NCI-H446 treated with DMSO at 0.1 percent for 48 hours (cell line): ENCODE measurements at regions not wholly inside any gene's neighbourhood (a gene's known extent, or its start where the extent isn't known, plus 50 kb on each side); places are given as distances from the start of the nearest gene placed in this dataset.

Experiments used
- DNase-seq: peaks from one replicate; lab custom pipeline; 2025; lab: John Stamatoyannopoulos, UW

DNA sequence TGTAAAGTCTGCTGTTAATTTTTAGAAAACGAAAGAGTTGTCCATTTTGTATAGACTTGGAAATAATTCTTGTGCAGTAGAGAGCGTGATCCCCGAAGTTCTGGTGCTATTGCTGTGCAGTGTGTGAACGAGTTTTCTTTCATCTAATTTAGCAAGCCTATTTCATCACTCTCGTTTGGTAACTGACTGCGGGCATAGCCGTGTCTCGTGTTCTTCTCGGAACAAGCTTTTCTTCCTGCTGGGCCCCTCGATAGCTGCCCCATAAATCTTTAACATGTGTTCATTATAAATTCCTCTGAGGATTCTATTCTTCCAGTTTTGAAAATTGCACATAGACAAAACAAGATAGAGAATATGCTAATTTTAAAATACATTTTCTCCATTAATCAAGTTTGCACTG is 622.0 kb upstream of the PFKP start:
- no peak for DNase-seq

DNA sequence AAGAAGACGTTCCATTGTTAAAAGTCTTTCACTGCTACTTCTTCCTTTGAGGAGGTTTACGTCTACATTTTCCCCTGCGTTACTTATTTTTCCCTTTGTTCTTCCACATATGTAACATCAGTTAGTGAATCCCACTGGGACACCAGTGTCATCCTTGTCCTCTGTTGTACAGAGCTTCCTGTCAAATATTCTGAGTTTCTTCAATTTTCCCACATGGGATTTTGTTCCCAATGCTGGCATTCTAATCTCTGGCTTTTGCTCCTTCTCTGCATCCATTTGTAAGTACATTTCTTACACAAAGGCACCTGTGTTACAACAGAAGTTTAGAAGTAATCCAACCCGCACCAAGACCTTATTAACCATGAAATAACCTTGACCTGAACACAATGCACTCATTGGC is 627.4 kb upstream of the PFKP start:
- DNase-seq, result no peak

GRCh38 chr10:2439000-2439399 is 628.3 kb upstream of the PFKP start:
- DNase-seq, result no peak

DNA sequence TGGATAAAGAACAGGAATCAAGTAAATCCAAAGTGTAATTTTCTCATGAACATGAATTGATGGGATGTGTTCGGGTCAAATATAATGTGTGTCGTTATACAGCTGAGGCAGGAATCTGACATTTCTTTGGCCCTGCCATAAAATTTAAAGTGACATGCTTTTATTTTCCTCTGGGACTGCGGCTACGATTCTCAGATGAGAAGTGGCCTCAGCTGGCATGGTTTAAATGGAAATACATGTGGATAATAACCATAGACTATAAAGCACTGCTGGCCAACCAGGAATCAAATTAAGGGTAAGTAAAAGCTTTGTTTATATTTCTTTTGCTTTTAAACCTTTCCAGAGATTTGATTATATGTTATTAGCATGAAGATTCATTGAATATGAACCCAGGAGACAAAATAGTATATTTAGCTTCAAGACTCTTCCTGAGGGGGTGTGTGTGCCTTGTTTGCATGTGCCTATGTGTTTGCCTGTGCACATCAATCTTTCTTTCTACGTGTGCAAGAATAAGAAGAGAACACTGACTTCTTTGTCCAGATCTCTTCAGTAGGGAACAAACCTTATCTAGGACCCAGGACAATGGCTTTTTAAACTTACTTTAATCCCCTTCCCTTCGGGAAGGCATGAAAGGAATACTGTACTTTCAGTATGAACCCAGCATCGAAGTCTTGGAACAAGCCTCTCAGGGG is 629.0 kb upstream of the PFKP start:
- no peak for DNase-seq

DNA sequence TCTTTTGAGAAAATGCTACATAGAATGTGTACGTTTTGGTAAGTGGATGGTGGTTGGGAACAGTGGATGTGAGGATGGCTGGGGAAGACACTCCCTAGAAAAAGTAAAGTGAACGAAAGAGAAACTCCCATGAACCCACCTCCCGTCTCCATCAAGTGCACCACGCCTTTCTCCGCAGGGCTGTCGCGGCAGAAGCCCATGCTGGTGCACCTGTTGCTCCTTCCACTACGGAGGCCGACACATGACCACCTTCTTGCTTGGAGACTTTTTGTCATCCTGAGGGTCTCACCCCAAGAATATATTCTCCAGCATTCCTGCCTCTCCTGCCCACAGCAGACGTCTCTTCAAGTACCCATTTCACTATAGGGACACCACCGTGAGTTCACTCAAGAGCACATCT is 630.4 kb upstream of the PFKP start:
- DNase-seq, result no peak

- DNase-seq, result no peak
Observed at GRCh38 chr10:2431961-2432360, 635.4 kb upstream of the PFKP start.

DNA sequence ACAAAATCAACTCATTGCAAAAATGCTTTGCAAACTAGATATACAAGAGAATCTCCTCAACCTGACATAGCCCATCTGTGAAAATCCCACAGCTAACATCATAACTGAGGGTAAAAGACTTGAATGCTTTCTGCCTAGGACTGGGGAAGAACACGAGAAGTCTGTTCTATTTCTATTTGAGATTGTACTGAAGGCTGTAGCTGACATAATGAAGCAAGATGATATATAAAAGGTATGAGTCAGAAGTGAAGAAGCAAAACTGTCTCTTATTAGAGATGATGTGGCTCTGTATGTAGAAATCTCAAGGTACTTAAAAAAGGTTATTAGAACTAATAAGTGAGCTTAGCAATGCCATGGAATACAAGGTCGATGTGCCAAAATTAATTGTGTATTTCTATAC is 639.9 kb upstream of the PFKP start:
- no peak for DNase-seq

- DNase-seq, result no peak
Observed at GRCh38 chr10:2425320-2425719, 642.0 kb upstream of the PFKP start.

DNA sequence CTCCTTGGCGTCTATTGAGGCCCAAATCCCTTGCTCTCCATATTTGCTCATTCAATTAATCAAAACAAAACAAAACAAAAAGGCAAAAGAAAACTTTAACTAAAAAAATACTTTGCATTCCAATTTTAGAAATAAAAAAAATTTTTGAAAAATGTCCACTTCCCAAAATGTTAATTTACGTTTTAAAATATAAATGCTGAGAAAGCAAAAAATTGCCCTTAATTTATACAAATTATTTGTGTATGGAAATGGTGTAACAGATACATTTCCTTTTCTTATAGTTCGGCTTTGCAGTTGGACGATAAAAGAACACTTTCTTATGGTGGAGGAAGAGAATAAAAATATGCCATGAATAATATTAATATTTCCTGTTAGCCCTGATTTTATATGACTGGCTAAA is 652.8 kb upstream of the PFKP start:
- no peak for DNase-seq

GRCh38 chr10:2414039-2414438 is 653.3 kb upstream of the PFKP start:
- DNase-seq, result no peak

- DNase-seq, result no peak
Observed at GRCh38 chr10:2410049-2410448, 657.3 kb upstream of the PFKP start.

- no peak for DNase-seq
Observed at GRCh38 chr10:2401459-2401858, 664.1 kb upstream of the ADARB2 start.

- no peak for DNase-seq
Observed at GRCh38 chr10:2399482-2399881, 662.2 kb upstream of the ADARB2 start.

DNA sequence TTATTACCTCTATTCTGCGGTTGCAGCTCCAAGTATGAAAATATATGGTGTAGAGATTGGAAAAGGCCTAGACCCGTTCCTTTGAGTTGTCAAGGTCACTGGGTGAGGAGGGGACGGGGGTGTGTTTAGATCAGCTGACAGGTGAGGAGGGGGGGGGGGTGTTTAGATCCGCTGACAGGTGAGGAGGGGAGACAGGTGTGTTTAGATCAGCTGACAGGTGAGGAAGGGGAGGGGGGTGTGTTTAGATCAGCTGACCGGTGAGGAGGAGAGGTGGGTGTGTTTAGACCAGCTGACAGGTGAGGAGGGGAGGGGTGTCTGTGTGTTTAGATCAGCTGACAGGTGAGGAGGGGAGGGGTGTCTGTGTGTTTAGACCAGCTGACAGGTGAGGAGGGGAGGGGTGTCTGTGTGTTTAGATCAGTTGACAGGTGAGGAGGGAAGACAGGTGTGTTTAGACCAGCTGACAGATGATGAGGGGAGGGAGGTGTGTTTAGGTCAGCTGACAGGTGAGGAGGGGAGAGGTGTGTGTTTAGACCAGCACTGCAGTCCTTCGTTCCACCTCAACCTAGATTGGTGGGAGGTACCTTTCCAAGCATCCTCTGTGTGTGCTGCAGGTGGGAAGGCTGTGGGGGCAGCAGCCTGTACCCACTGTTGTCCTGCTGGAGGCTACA is 655.0 kb upstream of the ADARB2 start:
- no peak for DNase-seq

DNA sequence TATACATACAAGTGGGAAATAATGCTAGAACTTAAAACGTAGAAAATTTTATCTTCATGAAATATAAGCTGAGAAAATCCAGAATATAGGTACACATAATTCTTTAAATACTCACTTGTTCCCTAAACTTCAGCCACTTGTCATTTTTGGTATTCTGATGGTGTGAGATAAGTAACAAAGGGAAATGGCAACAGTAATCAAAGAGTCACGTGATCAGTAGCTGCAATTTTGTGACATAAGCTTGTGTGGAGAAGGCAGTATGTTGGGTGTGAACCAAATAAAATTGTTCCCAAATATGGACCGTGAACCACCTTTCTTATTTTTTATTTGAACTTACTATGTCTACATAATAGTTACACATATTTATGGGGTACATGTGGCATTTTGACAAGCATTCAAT is 650.3 kb upstream of the ADARB2 start:
- DNase-seq, result no peak

GRCh38 chr10:2387261-2387660 is 649.9 kb upstream of the ADARB2 start:
- no peak for DNase-seq

GRCh38 chr10:2380218-2380617 is 642.9 kb upstream of the ADARB2 start:
- DNase-seq, result no peak

- no peak for DNase-seq
Observed at GRCh38 chr10:2367083-2367482, 629.8 kb upstream of the ADARB2 start.

DNA sequence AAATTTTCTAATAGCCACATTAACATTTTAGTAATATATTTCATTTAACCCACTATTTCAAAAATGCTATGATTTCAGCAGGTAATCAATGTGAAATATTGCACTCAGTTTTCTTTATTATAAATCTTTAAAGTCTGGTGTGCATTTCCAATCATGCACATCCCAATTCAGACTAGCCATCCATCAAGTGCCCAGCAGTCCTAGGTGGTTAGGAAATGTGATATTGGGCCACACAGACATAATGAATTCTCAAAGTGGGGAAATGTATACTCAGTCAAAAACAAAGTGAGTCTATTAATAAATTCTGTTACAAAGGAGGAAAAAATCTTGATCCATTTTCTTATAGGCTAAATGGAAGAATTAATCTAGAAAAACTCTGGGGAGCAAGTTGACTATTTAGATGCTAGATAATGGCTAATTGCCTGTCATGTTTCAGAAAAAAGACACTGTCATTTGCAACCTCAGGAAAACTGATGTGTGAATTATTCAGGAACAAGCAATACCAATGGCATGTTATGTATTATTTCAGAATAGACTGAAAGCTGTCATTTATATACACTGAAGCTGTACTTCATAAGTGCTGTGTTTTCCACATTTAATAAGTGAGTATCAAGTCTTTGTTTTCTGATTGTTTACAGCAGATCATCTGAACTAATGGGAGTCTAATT is 629.1 kb upstream of the ADARB2 start:
- no peak for DNase-seq

DNA sequence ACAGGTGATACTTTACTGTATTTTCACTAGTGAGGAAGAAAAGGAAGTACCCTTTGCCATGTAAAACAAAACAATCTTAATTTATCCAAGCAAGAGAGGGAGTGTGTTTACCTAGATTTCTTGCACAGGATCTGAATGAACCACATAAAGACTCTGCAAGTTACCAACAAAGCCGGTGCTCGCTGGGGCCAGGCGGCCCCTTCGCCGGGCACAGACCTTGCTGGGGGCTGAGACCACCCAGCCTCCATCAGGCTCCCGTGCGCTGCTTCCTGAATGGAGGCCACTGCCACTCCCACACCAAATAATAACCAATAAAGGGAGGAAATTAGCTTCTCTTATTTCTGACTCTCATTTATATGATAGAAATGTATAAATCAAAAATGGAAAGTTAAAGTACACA is 625.0 kb upstream of the ADARB2 start:
- no peak for DNase-seq

DNA sequence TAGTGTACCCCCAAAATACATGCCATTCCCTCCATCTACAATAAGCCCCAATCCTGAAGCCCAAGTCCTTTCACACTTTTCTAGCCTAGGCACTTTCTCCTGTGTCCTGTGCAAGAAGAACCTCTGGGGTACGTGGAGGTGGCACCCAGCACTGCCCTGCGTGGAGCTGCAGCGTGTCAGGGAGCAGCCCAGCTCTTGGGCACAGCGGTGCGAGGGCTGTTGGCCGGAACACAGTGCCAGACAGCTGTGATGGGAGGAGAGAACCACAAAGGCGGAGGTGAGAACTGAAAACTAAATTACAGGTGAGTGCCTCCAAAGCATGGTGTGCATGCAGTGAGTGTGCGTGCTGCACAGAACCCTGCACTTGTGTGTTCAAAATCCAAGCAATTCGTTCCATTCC is 621.3 kb upstream of the ADARB2 start:
- no peak for DNase-seq

- no peak for DNase-seq
Observed at GRCh38 chr10:2356670-2357069, 619.3 kb upstream of the ADARB2 start.

DNA sequence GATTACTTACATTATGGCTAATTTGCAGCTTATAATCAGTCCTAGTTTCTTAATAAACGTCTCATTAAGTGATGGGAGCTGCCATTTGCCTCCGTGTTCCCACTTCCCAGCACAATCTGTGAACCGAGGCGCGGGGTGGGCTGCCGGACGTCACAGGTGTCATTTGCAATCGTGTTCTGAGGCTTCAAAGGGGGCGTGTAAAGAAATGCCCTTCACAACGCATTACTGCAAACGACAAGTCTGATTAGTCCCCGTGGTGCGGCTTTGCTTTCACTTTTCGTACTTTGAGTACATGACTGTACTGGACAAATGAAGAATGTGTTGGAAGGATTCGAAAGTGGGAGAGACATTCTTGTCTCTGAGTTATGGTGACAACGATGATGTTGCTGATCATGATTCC is 614.2 kb upstream of the ADARB2 start:
- DNase-seq, result no peak

DNA sequence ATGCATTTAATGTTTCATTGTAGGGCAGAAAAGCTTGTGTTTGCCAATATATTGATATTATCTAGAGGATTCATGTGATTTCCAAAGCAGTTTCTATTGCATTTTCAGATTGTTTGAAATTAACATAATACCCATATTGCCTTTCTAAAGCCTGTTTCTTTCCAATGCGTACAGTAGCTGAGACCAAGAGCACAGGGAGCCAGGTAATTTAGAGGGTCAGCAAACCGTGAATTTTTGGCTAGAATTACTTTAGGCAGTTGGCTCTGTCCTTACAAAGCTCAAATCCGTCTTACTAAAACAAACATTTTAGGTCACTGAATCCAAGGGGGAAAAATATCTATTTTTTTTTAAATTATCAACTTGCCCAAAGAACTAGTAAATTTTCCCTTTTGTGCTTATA is 604.9 kb upstream of the ADARB2 start:
- DNase-seq, result no peak
